HEK293 (cell line): ENCODE measurements at regions not wholly inside any gene's neighbourhood (a gene's known extent, or its start where the extent isn't known, plus 50 kb on each side); places are given as distances from the start of the nearest gene placed in this dataset.

Experiments
- CTCF ChIA-PET: fragments of 350-600 bp; formaldehyde crosslinking; extraction: SDS; loops from one replicate; lab custom pipeline; 2021; ENCODE audit warnings: antibody characterized with exemption; lab: Yijun Ruan, JAX
- POLR2A ChIA-PET: fragments of 300-600 bp; formaldehyde crosslinking; extraction: SDS; loops from one replicate; lab custom pipeline; 2020; ENCODE audit warnings: antibody characterized with exemption, inconsistent platforms; lab: Yijun Ruan, JAX
- H3K27ac ChIP-seq: fragments of 200-500 bp; sonication (Bioruptor generic); 2 replicates; pipeline ENCODE4 v1.5.1; 2014; ENCODE audit warnings: low read depth, low read length, control low read depth, inconsistent platforms; ENCODE audit errors: extremely low read depth
- H3K36me3 ChIP-seq, 2 experiments: fragments of 200-500 bp in 1 of 2; sonication (Bioruptor generic) in 1 of 2; 1 replicate in 1 of 2; 2 replicates in 1 of 2; pipeline ENCODE4 v1.5.1; 2014 to 2017; ENCODE audit warnings: inconsistent platforms in 2 of 2, low read length in 2 of 2; ENCODE audit not compliant: control insufficient read depth in 2 of 2, insufficient read depth in 1 of 2
- H3K4me1 ChIP-seq: fragments of 200-500 bp; sonication (Bioruptor generic); 2 replicates; pipeline ENCODE4 v1.5.1; 2014; ENCODE audit warnings: mild to moderate bottlenecking, low read length, inconsistent platforms; ENCODE audit not compliant: control insufficient read depth, insufficient read depth
- H3K4me3 ChIP-seq: 2 replicates; pipeline ENCODE4 v1.5.1; 2011; ENCODE audit warnings: low read depth, mild to moderate bottlenecking, control low read depth, low read length, moderate library complexity
- H3K9me3 ChIP-seq: fragments of 200-500 bp; sonication (Bioruptor generic); 2 replicates; pipeline ENCODE4 v1.5.1; 2014; ENCODE audit warnings: low read depth, low read length, inconsistent platforms; ENCODE audit not compliant: control insufficient read depth, insufficient read depth
- EGR2 ChIP-seq: fragments of 450-650 bp; formaldehyde crosslinking; IDR thresholded peaks from 2 replicates; pipeline ENCODE4 v1.5.1; 2016; ENCODE audit warnings: low read depth, missing biosample characterization, missing genetic modification characterization
- HIC1 ChIP-seq: fragments of 450-650 bp; formaldehyde crosslinking; IDR thresholded peaks from 2 replicates; pipeline ENCODE4 v1.5.1; 2016; ENCODE audit warnings: missing biosample characterization, missing genetic modification characterization
- KLF10 ChIP-seq: fragments of 450-650 bp; IDR thresholded peaks from 2 replicates; pipeline ENCODE4 v1.5.1; 2018; ENCODE audit warnings: missing biosample characterization, mild to moderate bottlenecking, missing genetic modification characterization
- OVOL3 ChIP-seq: fragments of 450-650 bp; formaldehyde crosslinking; IDR thresholded peaks from 2 replicates; pipeline ENCODE4 v1.5.1; 2016; ENCODE audit warnings: missing biosample characterization, missing genetic modification characterization
- PRDM6 ChIP-seq: fragments of 450-650 bp; formaldehyde crosslinking; IDR thresholded peaks from 2 replicates; pipeline ENCODE4 v1.5.1; 2017; ENCODE audit warnings: missing biosample characterization, missing genetic modification characterization
- REPIN1 ChIP-seq: fragments of 450-650 bp; formaldehyde crosslinking; IDR thresholded peaks from 2 replicates; pipeline ENCODE4 v1.5.1; 2017; ENCODE audit warnings: missing biosample characterization, missing genetic modification characterization, low read depth
- SCRT1 ChIP-seq: fragments of 450-650 bp; formaldehyde crosslinking; IDR thresholded peaks from 2 replicates; pipeline ENCODE4 v1.5.1; 2016; ENCODE audit warnings: missing biosample characterization, missing genetic modification characterization, borderline replicate concordance
- ZBTB20 ChIP-seq: fragments of 450-650 bp; formaldehyde crosslinking; IDR thresholded peaks from 2 replicates; pipeline ENCODE4 v1.5.1; 2016; ENCODE audit warnings: missing biosample characterization, missing genetic modification characterization
- ZBTB26 ChIP-seq: fragments of 450-650 bp; formaldehyde crosslinking; optimal IDR thresholded peaks from 2 replicates; pipeline ENCODE3; 2016; ENCODE audit warnings: missing biosample characterization, mild to moderate bottlenecking, missing genetic modification characterization
- ZBTB49 ChIP-seq: fragments of 450-650 bp; formaldehyde crosslinking; IDR thresholded peaks from 2 replicates; pipeline ENCODE4 v1.5.1; 2016; ENCODE audit warnings: missing biosample characterization, missing genetic modification characterization, low read depth
- ZNF121 ChIP-seq: fragments of 450-650 bp; formaldehyde crosslinking; IDR thresholded peaks from 2 replicates; pipeline ENCODE4 v1.5.1; 2016; ENCODE audit warnings: missing biosample characterization, missing genetic modification characterization
- ZNF184 ChIP-seq: fragments of 450-650 bp; IDR thresholded peaks from 2 replicates; pipeline ENCODE4 v1.5.1; 2018; ENCODE audit warnings: missing biosample characterization, mild to moderate bottlenecking, missing genetic modification characterization
- ZNF341 ChIP-seq: fragments of 450-650 bp; formaldehyde crosslinking; IDR thresholded peaks from 2 replicates; pipeline ENCODE4; 2016; ENCODE audit warnings: low read depth, missing biosample characterization, missing genetic modification characterization
- ZNF521 ChIP-seq: fragments of 450-650 bp; formaldehyde crosslinking; IDR thresholded peaks from 2 replicates; pipeline ENCODE4 v1.5.1; 2017; ENCODE audit warnings: missing biosample characterization, mild to moderate bottlenecking, missing genetic modification characterization
- ZNF561 ChIP-seq: fragments of 450-650 bp; IDR thresholded peaks from 2 replicates; pipeline ENCODE4 v1.5.1; 2018; ENCODE audit warnings: missing biosample characterization, missing genetic modification characterization, borderline replicate concordance
- ZNF623 ChIP-seq: fragments of 450-650 bp; formaldehyde crosslinking; IDR thresholded peaks from 2 replicates; pipeline ENCODE4 v1.5.1; 2016; ENCODE audit warnings: missing biosample characterization, missing genetic modification characterization
- ZNF677 ChIP-seq: fragments of 450-650 bp; IDR thresholded peaks from 2 replicates; pipeline ENCODE4 v1.5.0; 2018; ENCODE audit warnings: missing biosample characterization, mild to moderate bottlenecking, missing genetic modification characterization, moderate library complexity
- ZSCAN30 ChIP-seq: fragments of 450-650 bp; IDR thresholded peaks from 2 replicates; pipeline ENCODE4 v1.5.1; 2018; ENCODE audit warnings: missing biosample characterization, mild to moderate bottlenecking, missing genetic modification characterization, moderate library complexity
- ZSCAN5A ChIP-seq: fragments of 450-650 bp; formaldehyde crosslinking; IDR thresholded peaks from 2 replicates; pipeline ENCODE4 v1.5.1; 2016; ENCODE audit warnings: missing biosample characterization, missing genetic modification characterization

DNA sequence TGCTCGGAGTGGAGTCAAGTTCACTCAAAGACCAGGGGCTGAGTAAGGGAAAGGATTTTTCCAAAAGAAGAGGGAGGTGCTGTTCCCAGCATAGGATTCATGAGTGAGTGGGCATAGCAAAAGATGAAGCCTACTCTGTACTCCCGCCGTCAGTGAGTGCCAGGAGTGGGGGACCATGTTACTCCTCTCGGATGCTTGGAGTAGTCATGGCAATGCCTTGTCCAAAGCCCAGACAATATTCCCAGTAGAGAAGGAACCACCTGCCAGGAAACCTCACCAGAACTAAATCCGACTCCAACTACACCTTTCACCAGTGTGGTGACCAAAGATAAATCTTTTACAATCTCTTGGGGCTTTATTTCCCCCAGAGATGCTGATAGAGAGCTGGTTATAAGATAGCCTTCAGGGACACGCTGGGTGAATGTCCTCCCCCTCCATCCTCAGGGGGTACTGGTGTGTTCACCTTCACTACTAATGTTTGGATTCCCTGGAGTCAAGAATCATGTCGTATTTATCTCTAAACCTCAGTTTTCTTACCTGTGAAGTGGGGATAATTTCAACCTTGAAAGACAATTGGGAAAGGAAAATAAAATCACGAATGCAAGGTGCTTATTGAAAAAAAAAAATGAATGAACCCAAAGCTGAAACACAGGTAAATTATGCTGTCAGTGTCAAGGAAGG lies 165.2 kb downstream of the NSG2 start:
- POLR2A ChIA-PET = no interaction called here
- CTCF ChIA-PET = interaction anchor here (0.7 kb wide), 2 partner anchors 14 to 628 kb away, joined by 3 to 4 read pairs; no protein-coding TSS in a partner anchor
- no peaks in the 10 kb centered on the region for H3K9me3 ChIP-seq
- no peak overlapping the region for H3K4me3 ChIP-seq
- no peaks in the 10 kb centered on the region for H3K4me1 ChIP-seq
- no peak for TF ChIP-seq ZNF561 (tag by site-specific recombination)
- TF ChIP-seq ZBTB20 (tag by site-specific recombination) = no peak
- TF ChIP-seq REPIN1 (tag by site-specific recombination) = no peak
- TF ChIP-seq ZSCAN5A (tag by site-specific recombination) = no peak
- no peak for TF ChIP-seq ZNF677
- no peak for TF ChIP-seq ZBTB26 (tag by site-specific recombination)
- TF ChIP-seq HIC1 (tag by site-specific recombination) = no peak
- TF ChIP-seq ZBTB49 (tag by site-specific recombination) = no peak
- TF ChIP-seq OVOL3 = no peak
- TF ChIP-seq ZNF623 (tag by site-specific recombination) = no peak
- no peak for TF ChIP-seq SCRT1 (tag by site-specific recombination)
- TF ChIP-seq ZNF121 (tag by site-specific recombination) = no peak
- TF ChIP-seq PRDM6 (tag by site-specific recombination) = no peak
- no peak for TF ChIP-seq ZNF184 (tag by site-specific recombination)
- TF ChIP-seq ZNF521 = no peak
- no peak for TF ChIP-seq ZSCAN30
- no peak for TF ChIP-seq ZNF341
- no peak for TF ChIP-seq KLF10
- no peak for TF ChIP-seq EGR2
- no peaks in the 10 kb centered on the region for H3K36me3 ChIP-seq
- no peak overlapping the region for H3K27ac ChIP-seq
